ENCODE measurements at regions not wholly inside any gene's neighbourhood (a gene's known extent, or its start where the extent isn't known, plus 50 kb on each side); places are given as distances from the start of the nearest gene placed in this dataset.

GRCh38 chr7:155378959-155379871, 78.7 kb upstream of the EN2 start:
- 5% methylated on average over 10 of the region's 10 CpGs for whole genome bisulfite sequencing (ENCODE audit: low lambda C conversion rate)
- DNase-seq (ENCODE audit: low spot score) (no peak), ATAC-seq (no peak), FAIRE-seq (no peak)
- no TSS peak for BruUV-seq (replicated peaks)
- no peak overlapping the region for H3K4me2 ChIP-seq (ENCODE audit: low read depth, low read length)
- H3K79me2 ChIP-seq (ENCODE audit: insufficient read depth, low read length) = no peaks in the 10 kb centered on the region
- H3K9ac ChIP-seq (ENCODE audit: insufficient read depth, low read depth, low read length) = no peak overlapping the region
- no peak overlapping the region for H3K4me3 ChIP-seq (replicated peaks in 1 of 3; ENCODE audit: insufficient read depth in 1 of 3, low read depth in 2 of 3, low read length in 3 of 3)
- H3K27ac ChIP-seq (ENCODE audit: extremely low read length, insufficient read depth, low read length) = no peak overlapping the region
- intact Hi-C loops (cut with micrococcal nuclease; ENCODE audit: unreplicated experiment) = no loop called here
- H2AFZ ChIP-seq (ENCODE audit: low read length) = no peak overlapping the region
- 0 out of 2 replicates have a peak, but pooled peaks cover 4% of the 10 kb centered on the region for H4K20me1 ChIP-seq (ENCODE audit: insufficient read depth, low read length)
- TF ChIP-seq ZNF772 (CRISPR knock-in tag; IDR thresholded peaks at IDR 0.05) (no peak), HNRNPH1 (optimal IDR thresholded peaks at IDR 0.05; ENCODE audit: low read depth, low read length) (no peak), TBX3 (IDR thresholded peaks at IDR 0.05; ENCODE audit: borderline replicate concordance) (no peak), POLR2G (IDR thresholded peaks at IDR 0.05; ENCODE audit: low read depth, low read length) (no peak), HMGXB3 (CRISPR knock-in tag; IDR thresholded peaks at IDR 0.05; ENCODE audit: borderline replicate concordance) (no peak), ZNF776 (CRISPR knock-in tag; IDR thresholded peaks at IDR 0.05) (no peak), ZMYM3 (CRISPR knock-in tag; IDR thresholded peaks at IDR 0.05) (no peak), LRRFIP1 (CRISPR knock-in tag; conservative IDR thresholded peaks at IDR 0.05) (no peak), NR2F6 (IDR thresholded peaks at IDR 0.05) (no peak), NR2F6 (CRISPR knock-in tag; IDR thresholded peaks at IDR 0.05) (no peak), ZNF317 (CRISPR knock-in tag; IDR thresholded peaks at IDR 0.05) (no peak), RFXANK (CRISPR knock-in tag; IDR thresholded peaks at IDR 0.05) (no peak)
- POLR2A ChIA-PET = interaction anchor here (0.5 kb wide), 1 partner anchor 17 kb away, joined by 3 read pairs; no protein-coding TSS in a partner anchor
- H3K27me3 ChIP-seq (ENCODE audit: control insufficient read depth in 1 of 2, insufficient read depth in 2 of 2, low read length in 2 of 2) = peaks cover 13 to 90% of the 10 kb centered on the region in 2 experiments; a peak in 4 of 5 replicates
- peaks cover 20% of the 10 kb centered on the region for H3K4me1 ChIP-seq (ENCODE audit: insufficient read depth, low read length)
- no peaks in the 10 kb centered on the region for H3K36me3 ChIP-seq (replicated peaks in 1 of 2; ENCODE audit: control insufficient read depth in 1 of 2, insufficient read depth in 2 of 2, low read length in 2 of 2)
- CTCF ChIA-PET (ENCODE audit: low intra/inter-chr PET ratio, low total read pairs) = interaction anchor here (0.8 to 1.6 kb wide), 3 partner anchors 23 to 389 kb away, joined by 3 to 7 read pairs (median 5); no protein-coding TSS in a partner anchor
- in situ Hi-C loops (cut with HindIII; ENCODE audit: extremely low pct_ligation_motif_present, low pct_unique_long_range_greater_than_20kb) = loop anchor here (25.0 kb wide), 1 partner anchor 383 kb away; no protein-coding TSS in a partner anchor
- no peaks in the 10 kb centered on the region for H3K9me3 ChIP-seq (ENCODE audit: low read length)
